Spleen (tissue), 3 donors: ENCODE measurements at regions not wholly inside any gene's neighbourhood (a gene's known extent, or its start where the extent isn't known, plus 50 kb on each side); places are given as distances from the start of the nearest gene placed in this dataset.

Source experiments
- POLR2A ChIP-seq, 3 donors: fragments of 450-650 bp; IDR thresholded peaks; one replicate each; pipeline ENCODE4 v1.5.1; 2017; ENCODE audit warnings: antibody characterized with exemption in 3 of 3, mild to moderate bottlenecking in 1 of 3
- POLR2AphosphoS5 ChIP-seq, 3 donors: sonication (generic); formaldehyde crosslinking; IDR thresholded peaks; one replicate each; pipeline ENCODE4 v1.5.1; 2017; ENCODE audit warnings: antibody characterized with exemption in 3 of 3

- TF ChIP-seq POLR2AphosphoS5 (IDR thresholded peaks at IDR 0.05) (no peak), POLR2A (IDR thresholded peaks at IDR 0.05) (no peak)
Observed at GRCh38 chr3:110262896-110263295, 808.7 kb upstream of the NECTIN3 start.
